Central memory CD8-positive, alpha-beta T cell (primary cell): ENCODE measurements at regions not wholly inside any gene's neighbourhood (a gene's known extent, or its start where the extent isn't known, plus 50 kb on each side); places are given as distances from the start of the nearest gene placed in this dataset.
"Not testable (repeated sequence)": the region's sequence is repeated elsewhere in the genome, so short reads cannot be mapped to it uniquely, and the experiment has no call there.

Source experiments
- ATAC-seq: fragments of 150-1000 bp; cut with Tn5 transposase; replicated peaks from 2 replicates; pipeline ENCODE4 v1.10.0; 2022; ENCODE audit warnings: mild to moderate bottlenecking, moderate FRiP score, moderate number of reproducible peaks; ENCODE audit not compliant: poor library complexity, severe bottlenecking; ENCODE audit errors: extremely low read depth
- DNase-seq, 2 donors: peaks; one replicate each; pipeline ENCODE4 v3.0.0; 2021; ENCODE audit warnings: low spot score in 2 of 2
- H3K27ac Mint-ChIP-seq: one replicate; pipeline ENCODE4 v1.8.0; 2022; ENCODE audit warnings: low read depth, mild to moderate bottlenecking, moderate library complexity, mixed read lengths
- H3K27me3 Mint-ChIP-seq: one replicate; pipeline ENCODE4 v1.8.0; 2022; ENCODE audit warnings: mixed read lengths
- H3K36me3 Mint-ChIP-seq: one replicate; pipeline ENCODE4 v1.8.0; 2022; ENCODE audit warnings: mild to moderate bottlenecking, moderate library complexity, mixed read lengths; ENCODE audit not compliant: insufficient read depth
- H3K4me1 Mint-ChIP-seq: one replicate; pipeline ENCODE4 v1.8.0; 2022; ENCODE audit warnings: mixed read lengths
- H3K4me3 Mint-ChIP-seq: one replicate; pipeline ENCODE4 v1.8.0; 2022; ENCODE audit warnings: mild to moderate bottlenecking, moderate library complexity, mixed read lengths
- H3K9me3 Mint-ChIP-seq: one replicate; pipeline ENCODE4 v1.8.0; 2022; ENCODE audit warnings: mixed read lengths

DNA sequence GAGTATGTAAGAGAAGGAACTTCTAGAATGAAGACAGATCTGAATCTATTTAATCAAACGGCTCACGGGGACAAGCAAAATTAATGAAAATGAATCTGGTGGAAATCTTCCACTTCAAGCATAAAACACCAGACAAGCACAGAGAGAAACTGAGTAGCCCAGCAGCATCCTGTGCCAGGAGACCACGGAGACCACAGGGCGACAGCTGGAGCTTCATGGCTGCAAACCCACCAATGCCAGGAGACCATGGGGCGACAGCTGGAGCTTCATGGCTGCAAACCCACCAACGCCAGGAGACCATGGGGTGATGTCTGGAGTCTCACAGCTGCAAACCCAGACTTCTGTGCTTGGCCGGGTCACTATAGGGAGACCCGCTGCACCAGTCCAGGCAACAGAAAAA lies 5442.0 kb upstream of the TPTE start:
- H3K4me1 Mint-ChIP-seq, H3K9me3 Mint-ChIP-seq, H3K4me3 Mint-ChIP-seq, DNase-seq, H3K27ac Mint-ChIP-seq, ATAC-seq, H3K36me3 Mint-ChIP-seq, H3K27me3 Mint-ChIP-seq: not testable (repeated sequence)

DNA sequence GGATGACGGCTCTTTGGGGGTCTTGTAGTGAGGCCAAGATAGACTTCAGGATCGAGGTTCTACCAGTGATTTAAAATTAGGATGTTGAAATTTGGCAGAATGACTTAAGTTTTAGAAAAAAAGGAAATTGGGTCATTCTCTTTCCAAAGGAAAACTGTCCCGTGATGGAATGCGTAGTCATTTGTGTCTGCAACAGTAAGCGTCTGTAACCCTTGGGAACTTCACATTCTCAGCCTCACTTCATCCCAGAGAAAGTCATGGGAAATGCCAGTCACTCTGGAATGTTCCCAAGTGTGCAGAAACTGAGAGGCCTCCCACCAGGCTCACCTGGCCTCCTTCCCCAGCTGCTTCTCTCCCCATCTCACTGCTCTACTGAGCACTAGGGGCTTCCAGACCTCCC lies 5441.4 kb upstream of the TPTE start:
- not testable (repeated sequence) for H3K36me3 Mint-ChIP-seq, H3K9me3 Mint-ChIP-seq, ATAC-seq, H3K27me3 Mint-ChIP-seq, DNase-seq, H3K4me3 Mint-ChIP-seq, H3K27ac Mint-ChIP-seq, H3K4me1 Mint-ChIP-seq

DNA sequence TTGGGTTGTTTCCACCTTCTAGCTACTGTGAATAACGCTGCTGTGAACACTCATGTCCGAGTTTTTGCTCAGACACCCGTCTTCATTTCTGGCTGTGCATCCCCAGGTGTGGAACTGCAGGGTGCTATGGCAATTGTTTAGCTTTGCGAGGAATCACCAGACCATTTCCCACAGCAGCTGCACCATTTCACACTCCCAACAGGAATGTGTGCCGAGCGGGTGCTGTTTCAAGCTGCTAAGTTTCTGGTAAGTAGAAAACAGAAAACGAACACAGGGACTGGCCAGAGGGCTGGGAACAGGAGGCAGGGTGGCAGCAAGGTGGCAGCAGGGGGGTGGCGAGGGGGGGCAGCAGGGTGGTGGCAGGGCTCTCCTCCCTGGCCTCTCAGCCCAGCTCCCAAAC lies 5437.1 kb upstream of the TPTE start:
- H3K27ac Mint-ChIP-seq, H3K9me3 Mint-ChIP-seq, H3K4me1 Mint-ChIP-seq, H3K27me3 Mint-ChIP-seq, ATAC-seq, H3K4me3 Mint-ChIP-seq, H3K36me3 Mint-ChIP-seq, DNase-seq: not testable (repeated sequence)

DNA sequence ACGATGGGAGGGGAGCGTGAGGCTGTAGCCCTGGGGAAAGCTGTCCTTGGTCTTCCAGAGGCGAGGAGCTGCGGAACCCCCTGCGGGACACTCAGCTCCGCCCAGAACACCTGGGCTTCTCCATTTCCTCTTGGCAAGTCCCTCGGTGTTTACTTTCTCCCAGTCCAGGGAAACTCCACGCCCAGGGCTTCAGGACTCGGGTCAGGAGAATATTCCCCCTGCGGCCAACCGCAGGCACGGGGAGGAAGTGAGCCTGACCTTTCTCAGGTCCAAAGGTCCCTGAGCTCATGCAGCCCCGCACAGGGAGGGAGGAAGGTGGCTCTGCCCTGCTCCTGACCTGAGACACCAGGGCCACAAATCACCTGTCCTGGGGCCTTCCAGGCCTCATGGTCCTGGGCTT lies 5435.9 kb upstream of the TPTE start:
- not testable (repeated sequence) for H3K4me1 Mint-ChIP-seq, H3K27me3 Mint-ChIP-seq, ATAC-seq

DNA sequence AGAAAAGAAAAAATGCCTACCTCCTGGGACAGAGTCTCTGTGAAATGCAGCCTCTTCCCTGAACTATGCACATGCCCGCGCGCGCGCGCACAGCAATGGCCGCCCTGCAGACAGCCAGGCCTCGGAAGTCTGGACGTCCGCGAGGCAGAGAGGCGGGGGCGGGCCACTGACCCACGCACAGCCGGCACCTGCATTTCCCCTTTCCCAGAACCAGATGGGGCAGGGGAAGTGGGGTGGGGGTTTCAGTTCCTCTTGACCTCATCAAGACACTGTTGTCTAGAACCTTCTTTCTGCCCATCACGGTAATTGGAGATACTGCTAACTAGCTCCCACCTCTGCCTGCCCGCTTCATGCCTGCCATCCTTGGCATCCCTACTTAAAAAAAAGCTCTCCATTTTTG lies 5435.0 kb upstream of the TPTE start:
- not testable (repeated sequence) for H3K9me3 Mint-ChIP-seq, H3K27ac Mint-ChIP-seq, H3K36me3 Mint-ChIP-seq, H3K4me3 Mint-ChIP-seq, H3K27me3 Mint-ChIP-seq, H3K4me1 Mint-ChIP-seq
- DNase-seq (peak in 1 of 2 donors; percentile 4), ATAC-seq (peak; percentile 32)

More for the DNA sequence above, 5435.9 kb upstream of the TPTE start:
- H3K9me3 Mint-ChIP-seq, H3K36me3 Mint-ChIP-seq, DNase-seq, H3K4me3 Mint-ChIP-seq, H3K27ac Mint-ChIP-seq: not testable (repeated sequence)

DNA sequence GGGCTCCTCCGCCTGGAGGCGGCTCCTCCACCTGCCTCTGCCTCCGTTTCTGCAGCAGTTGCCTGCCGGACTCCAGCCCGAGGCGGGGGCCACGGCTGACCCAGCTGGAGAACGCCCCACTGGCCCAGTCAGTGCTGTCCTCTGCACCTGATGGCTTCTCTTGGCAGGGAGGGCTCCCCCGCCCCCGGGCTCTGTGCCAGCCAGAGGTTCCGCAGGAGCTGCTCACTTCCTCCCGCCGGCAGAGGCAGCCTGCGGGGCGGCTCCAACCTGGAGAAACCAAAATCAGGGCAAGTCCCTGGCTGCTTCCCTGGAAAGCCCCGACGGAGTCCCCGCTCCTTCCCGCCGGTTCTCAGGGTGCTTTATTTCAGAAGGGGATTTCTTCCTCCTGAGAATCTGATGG lies 5432.6 kb upstream of the TPTE start:
- H3K4me1 Mint-ChIP-seq, H3K36me3 Mint-ChIP-seq, H3K27ac Mint-ChIP-seq, H3K4me3 Mint-ChIP-seq, H3K9me3 Mint-ChIP-seq, ATAC-seq, DNase-seq, H3K27me3 Mint-ChIP-seq: not testable (repeated sequence)

DNA sequence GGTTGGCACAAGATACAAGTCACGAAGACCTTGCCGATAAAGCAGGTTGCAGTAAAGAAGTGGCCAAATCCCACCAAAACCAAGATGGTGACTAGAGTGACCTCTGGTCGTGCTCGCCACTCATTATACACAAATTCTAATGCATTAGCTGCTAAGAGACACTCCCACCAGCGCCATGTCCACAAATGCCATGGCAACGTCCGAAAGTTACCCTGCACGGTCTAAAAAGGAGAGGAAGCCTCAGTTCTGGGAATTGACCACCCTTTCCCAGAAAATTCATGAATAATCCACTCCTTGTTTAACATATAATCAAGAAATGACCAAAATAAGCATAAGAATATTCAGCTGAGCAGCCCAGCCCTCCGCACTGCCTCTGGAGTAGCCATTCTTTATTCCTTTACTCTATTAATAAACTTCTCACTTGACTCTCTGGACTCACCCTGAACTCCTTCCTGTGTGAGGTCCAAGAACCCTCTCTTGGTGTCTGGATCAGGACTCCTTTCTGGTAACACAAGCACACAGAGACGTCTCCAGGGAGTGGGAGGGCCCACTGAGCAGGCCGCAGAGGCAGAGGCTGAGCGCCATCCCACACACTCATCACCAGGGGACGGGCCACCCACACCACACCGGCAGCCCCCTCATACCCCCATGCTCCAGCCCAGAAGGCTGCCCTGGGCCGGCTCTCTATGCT lies 5431.8 kb upstream of the TPTE start:
- H3K9me3 Mint-ChIP-seq, DNase-seq, H3K27me3 Mint-ChIP-seq, H3K4me1 Mint-ChIP-seq, H3K4me3 Mint-ChIP-seq, H3K27ac Mint-ChIP-seq, H3K36me3 Mint-ChIP-seq, ATAC-seq: not testable (repeated sequence)

DNA sequence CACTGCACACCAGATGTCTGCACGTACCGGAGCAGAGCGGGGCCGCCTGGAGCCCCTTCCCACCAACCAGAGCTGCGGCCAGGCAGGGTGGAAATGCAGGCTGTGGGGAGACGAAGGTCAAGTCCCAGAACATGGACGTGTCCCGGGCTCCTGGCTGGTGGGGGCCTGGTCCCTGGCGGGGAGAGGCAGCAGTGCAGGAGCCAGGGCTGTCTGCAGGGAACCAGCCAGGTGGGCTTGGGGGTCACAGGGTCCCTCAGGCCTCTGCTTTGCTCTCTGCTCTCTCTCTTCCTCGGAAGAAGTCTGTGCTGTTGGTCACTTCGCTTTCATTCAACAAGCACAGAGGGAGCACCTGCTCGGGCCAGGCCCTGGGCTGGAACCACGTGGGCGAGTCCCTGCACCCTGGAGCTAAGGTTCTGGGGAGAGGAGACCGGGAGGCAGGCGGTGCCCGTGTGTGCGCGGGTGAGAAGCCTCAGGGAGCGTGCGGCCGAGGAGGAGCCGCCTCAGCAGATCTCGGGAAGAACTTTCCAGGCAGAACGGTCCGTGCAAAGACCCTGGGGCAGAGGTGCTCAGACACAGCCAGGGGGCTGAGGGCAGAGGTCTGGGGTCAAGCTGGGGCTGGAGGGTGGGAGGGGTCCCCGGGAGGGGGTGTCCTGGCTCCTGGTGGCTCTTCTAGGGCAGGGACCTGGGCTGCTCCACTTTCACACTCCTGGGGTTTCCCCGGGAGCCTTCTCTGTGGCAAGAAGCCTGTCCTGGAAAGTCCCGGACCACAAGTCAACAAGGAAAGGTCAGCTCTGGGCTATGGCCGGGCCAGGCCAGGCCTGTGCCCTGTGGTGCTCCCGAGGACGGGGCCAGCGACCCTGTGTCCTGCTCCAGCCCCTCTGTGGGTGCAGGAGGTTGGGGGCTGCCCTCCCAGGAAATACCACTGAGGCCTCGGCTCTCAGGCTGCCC lies 5431.0 kb upstream of the TPTE start:
- H3K27ac Mint-ChIP-seq, ATAC-seq, H3K36me3 Mint-ChIP-seq, H3K4me3 Mint-ChIP-seq, H3K27me3 Mint-ChIP-seq, H3K9me3 Mint-ChIP-seq, DNase-seq, H3K4me1 Mint-ChIP-seq: not testable (repeated sequence)

DNA sequence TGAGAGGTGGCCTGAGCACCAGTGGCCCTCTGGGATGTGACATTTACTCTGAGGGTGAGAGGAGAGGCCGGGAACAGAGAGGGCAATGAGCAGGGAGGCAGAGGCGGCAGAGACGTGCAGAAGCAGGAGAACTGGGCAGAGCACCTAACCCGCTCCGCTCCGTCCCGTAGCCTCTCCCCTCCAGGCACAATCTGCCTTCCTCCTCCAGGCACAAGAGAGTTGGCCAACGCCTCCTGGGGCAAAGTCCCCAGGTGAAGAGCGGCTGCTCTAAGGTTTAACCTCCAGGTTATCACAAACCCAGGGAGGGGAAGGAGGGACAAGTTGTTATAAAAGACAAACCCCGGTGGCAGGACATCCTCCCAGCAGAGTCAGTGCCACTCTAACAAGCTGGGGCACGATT lies 5430.1 kb upstream of the TPTE start:
- ATAC-seq, H3K9me3 Mint-ChIP-seq, DNase-seq, H3K27me3 Mint-ChIP-seq, H3K27ac Mint-ChIP-seq, H3K4me1 Mint-ChIP-seq, H3K36me3 Mint-ChIP-seq, H3K4me3 Mint-ChIP-seq: not testable (repeated sequence)

DNA sequence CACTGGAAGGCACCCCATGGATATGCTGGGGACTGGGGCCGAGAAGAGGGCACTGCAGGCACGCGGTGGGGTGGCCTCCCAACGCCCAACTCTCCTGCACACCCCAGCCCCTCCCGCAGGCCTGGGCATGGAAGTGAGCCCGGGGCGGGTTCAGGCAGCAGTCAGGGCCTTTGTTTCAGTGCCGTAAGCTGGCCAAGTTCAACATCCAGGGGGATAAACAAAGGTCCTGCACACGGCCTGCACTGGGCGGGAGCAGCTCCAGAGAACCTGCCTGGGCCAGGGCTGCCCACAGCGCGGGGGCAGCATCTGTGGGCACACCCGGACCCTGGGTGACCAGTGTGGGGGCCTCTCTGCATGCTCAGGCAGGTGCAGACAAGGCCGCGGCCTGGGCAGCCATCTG lies 5425.8 kb upstream of the TPTE start:
- not testable (repeated sequence) for H3K4me3 Mint-ChIP-seq, ATAC-seq, H3K9me3 Mint-ChIP-seq, DNase-seq, H3K4me1 Mint-ChIP-seq, H3K27ac Mint-ChIP-seq, H3K27me3 Mint-ChIP-seq, H3K36me3 Mint-ChIP-seq

DNA sequence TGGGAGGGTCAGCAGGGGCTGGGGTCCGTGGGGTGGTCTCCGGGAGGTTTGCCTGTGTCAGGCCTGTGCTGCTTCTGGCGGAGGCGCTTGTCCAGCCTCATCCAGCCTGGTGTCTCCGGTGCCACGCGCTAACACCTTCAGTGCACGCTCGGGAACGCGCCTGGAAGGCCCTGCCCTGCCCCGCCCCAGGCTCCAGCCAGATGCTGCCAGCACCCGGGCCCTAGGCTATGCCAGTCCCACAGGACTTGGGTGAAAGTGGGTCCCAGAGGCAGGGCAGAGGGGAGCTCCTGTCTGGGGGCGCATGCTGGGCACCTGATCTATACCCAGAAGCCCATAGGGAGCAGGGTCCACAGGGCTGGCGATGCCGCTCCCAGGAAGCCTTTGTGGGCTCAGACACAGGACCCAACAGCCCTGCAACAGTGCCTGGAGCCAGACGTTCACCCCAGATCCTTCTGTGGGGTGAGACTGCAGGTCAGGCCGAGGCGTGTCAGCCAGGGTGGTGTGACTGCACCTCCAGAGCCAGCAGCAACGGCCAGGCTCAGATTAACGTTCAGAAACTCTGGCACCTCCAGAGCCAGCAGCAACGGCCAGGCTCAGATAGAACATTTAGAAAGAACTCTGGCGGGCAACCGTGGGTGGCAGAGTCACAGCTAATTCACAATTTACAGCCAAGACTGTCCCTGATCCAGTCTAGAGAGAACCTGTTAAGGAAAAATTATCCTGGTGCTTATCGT lies 5423.2 kb upstream of the TPTE start:
- not testable (repeated sequence) for DNase-seq, H3K9me3 Mint-ChIP-seq, H3K27ac Mint-ChIP-seq, H3K36me3 Mint-ChIP-seq, H3K4me1 Mint-ChIP-seq, H3K27me3 Mint-ChIP-seq, H3K4me3 Mint-ChIP-seq, ATAC-seq

DNA sequence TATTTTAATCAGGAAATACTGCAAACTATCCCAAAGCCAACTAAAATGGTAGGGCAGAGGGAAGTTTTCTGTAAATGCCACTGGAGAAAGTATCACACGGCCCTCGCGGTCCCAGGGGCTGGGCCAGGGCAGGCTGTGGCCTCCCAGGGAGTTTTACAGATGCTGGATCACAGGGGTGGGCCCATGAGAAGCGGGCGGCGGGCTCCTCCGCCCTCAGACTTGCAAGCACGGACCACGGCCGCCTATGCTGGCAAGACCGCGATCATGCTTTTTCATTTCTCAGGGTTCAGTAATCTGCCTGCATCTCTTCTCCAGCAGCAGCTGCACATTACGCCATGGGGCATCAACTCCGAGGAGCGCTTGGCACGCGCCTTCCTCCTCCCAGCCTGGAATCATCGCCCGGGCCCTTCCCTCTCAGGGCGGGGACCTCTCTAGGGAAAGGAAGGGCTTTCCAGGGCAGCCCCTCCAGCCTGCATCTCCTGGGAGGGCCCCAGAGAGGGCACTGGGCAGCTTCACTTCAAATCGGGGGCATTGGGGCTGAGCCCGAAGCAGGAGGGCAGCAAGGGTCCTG lies 5420.7 kb upstream of the TPTE start:
- DNase-seq, H3K36me3 Mint-ChIP-seq, H3K27ac Mint-ChIP-seq, H3K4me3 Mint-ChIP-seq, H3K9me3 Mint-ChIP-seq, ATAC-seq, H3K4me1 Mint-ChIP-seq, H3K27me3 Mint-ChIP-seq: not testable (repeated sequence)
